Stimulated activated naive CD4-positive, alpha-beta T cell (primary cell): ENCODE measurements at regions not wholly inside any gene's neighbourhood (a gene's known extent, or its start where the extent isn't known, plus 50 kb on each side); places are given as distances from the start of the nearest gene placed in this dataset.

ENCODE experiments used
- DNase-seq, 6 experiments: peaks; one replicate each; lab custom pipeline; 2025; lab: John Stamatoyannopoulos, UW

DNA sequence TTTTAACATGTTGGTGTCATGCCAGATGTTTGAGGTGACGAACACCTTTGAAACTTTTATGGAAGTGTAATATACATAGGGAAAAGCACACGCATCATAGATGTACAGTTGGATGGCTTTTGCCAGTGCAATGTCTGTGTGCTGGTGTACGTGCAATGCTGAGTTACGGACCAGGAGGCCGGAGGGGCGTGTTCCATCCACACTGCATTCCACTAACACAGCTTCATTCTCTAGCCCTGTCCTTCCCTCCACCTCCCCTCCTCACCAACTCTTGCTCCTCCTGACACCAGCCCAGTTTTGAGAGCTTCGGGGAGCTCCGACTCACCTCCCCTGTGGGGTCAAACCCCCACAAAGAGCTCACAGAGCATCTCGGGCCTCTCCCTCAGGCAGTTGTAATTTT is 358.8 kb downstream of the C16orf95 start:
- DNase-seq = no peak

DNA sequence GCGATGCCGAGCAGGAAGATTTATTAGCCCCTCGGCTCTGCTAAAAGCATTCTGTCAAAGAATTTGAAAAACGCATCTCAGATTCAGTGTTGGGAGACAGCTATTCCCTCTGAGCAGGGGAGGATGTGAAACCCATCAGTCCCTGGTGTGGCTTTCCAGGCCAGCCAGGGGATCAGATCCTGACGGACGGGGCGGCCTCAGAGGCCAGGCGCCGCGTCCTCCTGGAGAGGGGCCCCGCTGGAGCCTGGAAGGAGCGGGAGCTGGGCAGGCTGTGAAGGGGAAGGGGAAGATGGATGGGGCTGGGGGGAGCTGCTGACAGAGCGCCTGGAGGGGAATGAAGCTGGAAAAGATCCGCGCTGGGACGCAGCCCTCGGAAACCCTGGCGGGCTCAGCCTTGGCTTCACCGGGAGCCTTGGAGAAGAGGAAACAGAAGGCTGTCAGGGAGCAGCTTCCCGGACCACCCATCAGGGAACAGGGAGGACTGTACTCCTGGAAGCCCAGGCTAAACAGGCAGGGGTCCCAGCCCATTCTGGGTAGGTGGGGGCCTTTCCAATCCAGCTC is 358.0 kb downstream of the C16orf95 start:
- DNase-seq = no peak

- DNase-seq = no peak
Measured at GRCh38 chr16:86959729-86960128, 357.5 kb downstream of the C16orf95 start.

- no peak for DNase-seq
Measured at GRCh38 chr16:86960266-86960665, 356.9 kb downstream of the C16orf95 start.

- no peak for DNase-seq
Measured at GRCh38 chr16:86961171-86961601, 356.0 kb downstream of the C16orf95 start.

- DNase-seq = no peak
Measured at GRCh38 chr16:86962259-86962658, 354.9 kb downstream of the C16orf95 start.

DNA sequence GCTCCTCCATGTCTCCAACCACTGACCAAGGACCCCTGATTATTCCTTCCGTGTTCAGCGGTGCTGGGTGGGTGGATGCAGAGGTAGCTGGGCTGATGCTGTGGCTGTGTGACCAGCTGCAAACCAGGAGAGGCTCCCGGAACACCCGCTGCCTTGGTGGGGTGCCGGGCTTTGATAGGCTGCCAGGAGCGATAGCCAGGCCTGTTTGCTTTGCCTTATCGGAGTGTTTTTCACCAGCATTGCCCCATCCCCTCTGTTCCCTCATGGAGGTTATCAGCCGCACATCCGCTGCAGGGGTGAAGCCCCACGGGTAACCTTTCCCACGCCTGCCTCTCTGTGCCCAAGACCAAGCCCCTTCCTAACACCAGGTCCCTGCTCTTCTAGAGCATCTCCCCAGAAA is 354.3 kb downstream of the C16orf95 start:
- DNase-seq = no peak

- no peak for DNase-seq
Measured at GRCh38 chr16:86963600-86964575, 353.3 kb downstream of the C16orf95 start.

GRCh38 chr16:86964796-86965241 is 352.4 kb downstream of the C16orf95 start:
- no peak for DNase-seq

DNA sequence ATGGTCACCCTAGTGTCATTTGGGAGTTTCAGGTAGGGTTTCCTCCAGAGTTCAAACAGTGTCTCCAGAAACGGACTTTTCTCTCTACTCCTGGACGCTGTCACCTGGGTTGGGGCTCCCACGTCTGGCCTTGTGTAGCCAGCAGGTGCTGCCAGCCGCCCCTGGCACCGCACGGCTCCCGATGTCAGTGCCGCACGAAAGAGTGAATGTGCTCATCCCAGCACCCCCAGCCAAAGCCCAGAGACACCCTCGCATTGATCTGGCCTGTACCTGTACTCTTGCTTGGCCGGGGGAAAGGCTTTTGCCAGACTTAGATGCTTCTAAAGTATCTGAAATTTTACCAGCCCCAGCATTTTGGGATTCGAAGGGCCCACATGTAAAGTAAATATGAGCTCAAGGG is 351.9 kb downstream of the C16orf95 start:
- DNase-seq = no peak

DNA sequence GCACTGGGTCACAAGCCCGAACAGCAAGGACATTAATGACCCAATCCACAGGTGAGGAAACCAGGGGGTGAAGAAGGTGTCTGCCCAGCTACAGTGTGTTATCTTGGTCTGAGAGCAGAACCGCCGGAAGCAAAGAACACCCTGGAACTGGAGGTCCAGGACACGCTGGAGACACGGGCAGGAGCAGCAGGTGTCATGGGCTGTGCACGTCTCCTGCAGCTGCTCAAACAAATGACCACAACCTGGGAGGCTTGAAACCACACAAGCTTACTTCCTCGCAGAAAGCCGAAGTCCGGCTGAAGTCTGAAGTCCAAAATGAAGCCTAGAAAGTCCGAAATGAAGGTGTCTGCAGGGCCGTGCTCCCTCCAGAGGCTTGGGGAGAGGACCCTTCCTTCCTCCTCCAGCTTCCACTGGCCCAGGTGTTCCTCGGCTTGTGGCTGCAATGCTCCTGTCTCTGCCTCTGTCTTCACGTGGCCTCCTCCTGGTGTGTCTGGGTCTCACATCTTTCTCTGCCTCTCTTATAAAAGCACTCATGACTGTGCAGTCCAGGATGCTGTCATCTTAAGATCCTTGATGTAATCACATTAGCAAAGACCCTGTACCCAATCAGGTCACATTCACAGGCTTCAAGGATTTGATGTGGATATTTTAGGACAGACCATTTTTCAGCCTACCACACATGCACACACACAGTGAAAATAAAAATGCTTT is 351.2 kb downstream of the C16orf95 start:
- no peak for DNase-seq

- DNase-seq = no peak
Measured at GRCh38 chr16:86966777-86967176, 350.4 kb downstream of the C16orf95 start.

GRCh38 chr16:86968866-86969265 is 348.3 kb downstream of the C16orf95 start:
- DNase-seq = no peak

GRCh38 chr16:86969716-86970115 is 347.5 kb downstream of the C16orf95 start:
- DNase-seq = no peak

DNA sequence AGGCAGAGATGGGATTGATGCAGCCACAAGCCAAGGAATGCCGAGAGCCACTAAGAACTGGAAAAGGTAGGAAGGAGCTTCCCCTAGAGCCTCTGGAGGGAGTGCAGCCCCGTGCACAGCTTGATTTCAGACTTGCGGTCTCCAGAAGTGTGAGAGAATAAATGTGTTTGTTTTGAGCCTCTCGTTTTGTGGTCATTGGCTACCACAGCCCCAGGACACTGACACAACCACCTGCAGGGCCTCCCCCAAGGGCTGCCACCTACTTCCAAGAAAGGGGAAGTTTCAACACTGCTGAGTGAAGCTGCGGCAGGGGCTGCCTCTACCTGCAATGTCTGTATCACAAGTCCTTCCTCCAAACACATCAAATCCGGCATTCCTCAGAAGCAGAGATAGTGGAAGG is 346.9 kb downstream of the C16orf95 start:
- DNase-seq = no peak

DNA sequence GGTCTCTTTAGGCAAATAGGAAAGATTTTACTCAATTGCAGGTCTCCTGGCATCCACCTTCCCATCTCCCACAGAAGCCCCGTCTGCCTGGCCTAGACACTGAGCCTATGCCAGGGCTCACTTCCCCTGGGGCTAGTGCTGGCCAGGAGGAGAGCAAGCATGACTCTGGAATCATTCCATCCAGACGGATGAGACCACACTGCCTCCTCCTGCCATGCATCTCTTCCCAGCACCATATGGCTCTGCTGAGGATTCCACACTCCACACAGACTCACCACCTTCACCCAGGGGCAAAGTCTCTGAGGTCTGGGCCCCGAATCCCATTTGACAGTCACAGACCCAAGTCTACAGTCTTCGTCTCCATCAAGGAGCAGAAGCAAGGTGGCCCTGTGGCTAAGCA is 346.5 kb downstream of the C16orf95 start:
- no peak for DNase-seq

DNA sequence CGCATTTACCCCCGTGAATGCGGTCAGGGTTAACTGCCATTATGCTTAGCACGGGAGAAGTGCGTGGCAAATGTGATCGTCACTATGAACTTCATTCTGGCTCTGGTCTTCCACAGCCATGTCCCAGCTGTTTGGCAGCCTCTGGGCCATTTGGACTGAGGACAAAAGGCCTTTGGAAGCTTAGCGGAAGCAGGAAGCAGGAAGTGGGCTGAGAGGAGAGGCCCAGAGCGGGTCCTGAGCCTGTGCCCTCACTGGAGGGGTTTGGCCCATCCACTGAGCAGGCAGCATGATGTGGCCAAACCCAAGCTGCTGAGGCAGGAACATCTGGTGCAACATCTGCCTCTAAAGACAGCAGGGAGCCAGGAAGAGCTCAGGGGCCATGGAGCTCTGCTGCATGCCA is 345.9 kb downstream of the C16orf95 start:
- DNase-seq = no peak

GRCh38 chr16:86974120-86974519 is 343.1 kb downstream of the C16orf95 start:
- no peak for DNase-seq

DNA sequence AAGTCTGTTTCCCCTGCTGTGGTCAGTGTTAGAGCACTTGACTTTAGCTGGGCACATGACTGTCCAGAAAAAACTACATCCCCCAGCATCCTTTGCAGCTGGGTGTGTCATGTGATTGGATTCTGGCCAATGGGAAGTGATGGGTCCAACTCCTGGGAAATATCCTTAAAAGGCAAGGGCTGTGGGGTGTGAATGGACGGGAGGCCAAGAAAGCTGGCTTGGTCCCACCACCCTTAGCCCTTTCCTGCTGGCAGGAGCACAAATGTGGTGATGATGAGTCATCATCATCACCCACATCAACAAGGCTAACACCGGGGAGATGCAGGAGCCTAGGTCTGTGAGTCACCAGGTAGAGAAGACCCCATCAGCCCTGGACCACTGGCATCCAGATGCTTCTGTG is 341.7 kb downstream of the C16orf95 start:
- no peak for DNase-seq

- DNase-seq = no peak
Measured at GRCh38 chr16:86977076-86977676, 340.0 kb downstream of the C16orf95 start.

- DNase-seq = no peak
Measured at GRCh38 chr16:86978445-86979030, 338.7 kb downstream of the C16orf95 start.

- no peak for DNase-seq
Measured at GRCh38 chr16:86979061-86979460, 338.1 kb downstream of the C16orf95 start.
